Posterior cingulate gyrus (tissue), 11 donors: ENCODE measurements at regions not wholly inside any gene's neighbourhood (a gene's known extent, or its start where the extent isn't known, plus 50 kb on each side); places are given as distances from the start of the nearest gene placed in this dataset.

Source experiments
- DNase-seq, 10 donors: peaks; one replicate each; pipeline versions ENCODE4 v3.0.0 to v3.0.0-alpha.2; 2020 to 2021; ENCODE audit warnings: mixed read lengths in 3 of 10
- intact Hi-C: fragments of 100-400 bp; cut with DNase I; formaldehyde crosslinking; loops from one replicate; pipeline ENCODE4 v1.15.1; 2023

DNA sequence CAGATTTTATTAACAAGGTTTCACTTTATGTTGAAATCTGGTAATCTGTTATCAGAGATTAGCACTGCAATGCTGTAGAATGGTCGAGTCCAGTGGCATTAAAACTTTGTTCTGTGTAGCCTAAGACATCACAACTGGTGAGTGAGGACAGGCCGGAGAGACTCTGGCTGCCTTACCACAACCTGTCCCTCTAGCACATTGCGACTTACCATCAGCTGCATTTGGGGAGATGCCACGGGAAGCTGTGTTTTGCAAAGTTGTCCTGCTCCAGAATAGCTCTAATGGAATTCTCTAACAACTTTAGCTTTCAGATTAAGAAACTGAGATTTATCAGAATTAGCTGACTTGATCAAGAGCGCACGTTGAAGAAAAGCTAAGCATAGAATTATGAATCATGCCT lies 493.3 kb downstream of the MAFB start:
- intact Hi-C loops: no loop called here

DNA sequence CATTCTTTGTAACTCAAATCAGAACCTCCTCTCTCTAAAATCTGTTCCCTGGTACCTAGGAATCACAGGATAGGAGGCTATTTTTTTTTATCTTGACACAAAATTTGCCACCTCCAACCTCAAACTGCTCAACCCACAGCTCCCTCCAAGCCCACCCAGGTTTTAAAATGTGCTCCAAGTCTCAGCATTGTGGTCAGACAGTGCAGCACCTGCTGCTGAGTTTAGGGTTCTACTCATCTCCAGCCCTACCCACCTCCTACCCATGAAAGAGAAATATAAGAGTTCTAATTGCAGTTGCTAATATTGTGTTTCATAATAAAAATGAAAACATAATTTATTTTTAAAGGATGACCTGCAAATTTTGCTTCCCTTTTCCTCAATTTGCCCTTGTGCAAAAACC lies 496.5 kb downstream of the MAFB start:
- no peak for DNase-seq
- intact Hi-C loops: no loop called here

More for the DNA sequence above, 493.3 kb downstream of the MAFB start:
- DNase-seq: no peak

DNA sequence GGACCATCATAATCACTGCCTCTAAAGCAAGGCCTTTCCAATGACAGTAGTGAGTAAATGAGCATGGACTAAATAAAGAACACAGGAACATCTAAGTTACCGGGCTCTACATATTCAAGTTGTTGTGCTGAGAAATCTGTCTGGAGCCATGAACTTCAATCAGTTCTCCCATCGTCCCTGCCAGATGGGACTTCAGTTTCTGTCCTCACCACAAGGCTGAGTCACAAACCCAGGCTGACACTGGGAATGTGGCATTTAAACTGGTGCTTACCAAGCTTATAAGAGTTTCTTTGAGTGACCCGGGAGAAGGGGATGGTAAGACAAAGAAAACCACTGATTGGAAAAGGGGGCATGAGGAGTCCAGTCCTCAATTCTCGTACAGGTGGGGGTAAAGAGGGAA lies 497.0 kb downstream of the MAFB start:
- no peak for DNase-seq

DNA sequence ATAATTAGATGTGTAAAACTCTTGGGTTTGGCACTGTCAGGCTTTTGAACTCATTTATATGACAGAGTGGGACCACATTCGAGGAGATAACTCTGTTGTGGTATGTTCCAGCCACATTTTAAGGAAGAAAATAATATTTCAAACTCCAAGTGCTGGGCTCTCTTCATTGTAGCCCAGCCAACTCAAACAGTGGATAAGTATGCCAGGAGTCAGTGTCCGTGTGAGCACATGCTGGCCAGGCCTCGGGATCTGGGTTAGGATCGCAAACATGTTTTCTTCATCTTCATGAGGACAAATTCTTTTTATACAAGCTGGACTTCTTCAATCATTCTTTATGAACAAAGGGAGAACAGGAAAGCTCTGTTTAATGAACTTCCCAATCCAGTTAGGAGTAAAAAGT lies 497.5 kb downstream of the MAFB start:
- intact Hi-C loops: no loop called here
- no peak for DNase-seq

More for the DNA sequence above, 497.0 kb downstream of the MAFB start:
- intact Hi-C loops: no loop called here

DNA sequence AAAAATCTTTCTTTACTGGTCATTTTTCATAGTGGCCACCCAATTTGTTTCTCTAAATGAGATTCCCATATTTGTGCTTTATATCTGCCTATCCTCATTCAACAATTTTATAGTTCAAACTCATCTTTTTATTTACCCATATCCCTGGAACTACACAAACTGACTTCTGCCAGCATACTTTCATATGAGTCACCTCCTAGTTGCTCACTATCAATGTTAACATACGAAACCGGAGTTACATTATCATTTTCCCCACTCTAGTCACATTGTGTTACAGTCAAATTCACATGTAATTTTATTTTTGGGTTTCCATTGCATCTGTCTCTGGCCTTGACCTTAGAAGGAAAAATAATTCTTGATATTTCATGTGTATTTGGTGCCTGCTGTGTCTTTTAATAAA lies 499.4 kb downstream of the MAFB start:
- DNase-seq: no peak
- intact Hi-C loops: no loop called here

DNA sequence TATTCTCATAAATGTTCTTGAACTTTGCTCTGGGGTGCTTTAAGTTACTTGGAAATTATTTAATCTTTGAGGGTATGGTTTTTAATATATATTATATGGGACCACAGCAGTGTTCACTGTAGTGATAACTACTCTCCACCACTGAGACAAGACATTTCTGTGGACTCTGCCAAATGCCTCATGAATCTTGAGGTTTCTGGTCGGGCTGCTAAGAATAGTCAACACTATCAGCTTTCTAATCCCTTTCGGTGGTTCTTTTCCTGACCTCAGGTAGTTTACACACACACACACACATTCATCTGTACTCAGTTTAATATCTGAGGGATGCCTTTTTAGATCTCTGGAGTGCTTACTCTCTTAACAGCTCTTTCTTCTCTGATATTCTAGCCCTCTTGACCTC lies 500.7 kb downstream of the MAFB start:
- DNase-seq: no peak
- intact Hi-C loops: no loop called here

DNA sequence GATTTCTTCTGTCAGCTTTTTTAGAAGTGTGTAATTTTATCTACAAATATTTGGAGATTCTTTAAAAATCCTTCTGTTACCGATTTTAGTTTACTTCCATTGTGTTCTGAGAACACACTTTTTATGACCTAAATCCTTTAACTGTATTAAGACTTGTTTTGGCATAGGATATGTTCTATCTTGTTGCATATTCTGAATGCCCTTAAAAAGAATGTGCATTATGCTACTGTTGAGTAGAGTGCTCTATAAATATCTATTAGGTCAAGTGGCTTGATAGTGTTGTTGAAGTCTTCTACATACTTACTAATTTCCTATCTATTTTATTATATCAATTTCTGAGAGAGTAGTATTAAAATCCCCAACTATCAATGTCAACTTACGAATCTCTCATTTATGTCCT lies 502.2 kb downstream of the MAFB start:
- no peak for DNase-seq
- intact Hi-C loops: no loop called here

DNA sequence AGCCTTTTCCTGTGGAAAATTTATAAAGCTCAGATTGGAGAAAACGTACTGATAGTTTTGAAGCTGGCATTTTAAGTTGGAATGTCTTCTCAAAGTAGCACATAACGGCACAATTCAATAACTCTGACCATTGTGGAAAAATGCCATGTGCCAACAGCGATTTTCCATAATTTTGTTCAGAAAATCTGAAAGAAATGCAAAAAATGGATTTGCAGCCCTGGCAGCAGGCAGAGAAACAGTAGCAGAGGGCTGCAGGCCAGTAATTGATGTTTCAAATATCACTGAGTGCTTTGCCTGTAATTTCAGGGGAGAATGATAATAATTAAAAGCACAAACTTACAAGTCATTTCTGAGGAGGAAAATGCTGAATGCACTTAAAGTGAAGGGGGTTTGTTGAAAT lies 507.4 kb downstream of the MAFB start:
- no peak for DNase-seq
- intact Hi-C loops: no loop called here

DNA sequence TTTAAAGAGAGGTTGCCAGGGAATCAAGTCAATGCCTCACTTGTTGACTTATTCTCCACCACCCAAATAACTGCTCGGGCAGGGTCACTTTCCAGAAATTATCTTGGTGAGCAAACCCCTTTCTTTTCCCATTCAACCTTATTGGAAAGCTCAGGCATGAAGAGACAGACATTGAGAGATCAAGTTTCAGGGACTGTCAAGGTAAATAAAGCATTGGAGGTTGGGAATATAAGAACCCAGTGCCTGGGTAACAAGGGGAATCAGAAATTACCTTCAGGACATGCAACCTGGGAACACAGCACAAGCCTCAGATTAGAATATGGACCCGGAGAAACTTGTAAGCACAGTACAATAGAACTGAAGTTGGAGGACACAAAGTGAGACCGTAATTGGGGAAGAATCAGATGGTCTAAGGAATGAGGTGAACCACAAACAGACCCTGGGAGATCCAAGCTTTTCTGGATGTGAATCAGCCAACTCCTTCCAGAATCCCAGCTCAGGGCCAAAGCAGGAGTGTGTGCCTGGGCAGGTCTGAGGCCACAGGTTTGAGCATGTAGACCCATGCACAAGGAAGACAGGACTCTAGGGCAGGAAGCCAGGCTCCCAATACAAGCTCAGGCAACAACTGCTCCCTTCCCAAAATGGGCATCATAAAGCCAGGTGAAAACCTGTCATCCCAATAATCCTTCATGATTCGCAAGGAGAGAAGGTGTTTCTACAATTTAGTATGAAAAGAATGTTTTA lies 512.8 kb downstream of the MAFB start:
- intact Hi-C loops: no loop called here

DNA sequence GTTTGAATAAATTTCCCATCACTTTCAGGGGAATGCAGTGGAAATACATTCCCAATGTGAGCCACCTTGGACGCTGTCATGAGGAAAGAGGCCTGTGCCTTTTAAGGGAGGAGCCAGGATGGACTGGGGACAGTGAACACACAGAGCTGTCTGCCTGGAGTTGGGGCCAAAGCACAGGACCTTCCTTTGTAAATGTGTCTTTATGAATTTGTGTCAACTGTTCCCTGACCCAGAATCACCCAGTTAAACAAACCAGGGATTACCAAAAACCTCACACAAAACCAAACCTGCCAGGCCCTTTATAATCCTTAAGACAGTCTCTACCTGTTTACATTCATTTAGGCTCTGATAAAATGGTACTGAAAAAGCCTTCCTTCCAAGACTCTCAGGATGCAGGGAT lies 513.7 kb downstream of the MAFB start:
- DNase-seq: no peak
- intact Hi-C loops: no loop called here

More for the DNA sequence above, 512.8 kb downstream of the MAFB start:
- no peak for DNase-seq

DNA sequence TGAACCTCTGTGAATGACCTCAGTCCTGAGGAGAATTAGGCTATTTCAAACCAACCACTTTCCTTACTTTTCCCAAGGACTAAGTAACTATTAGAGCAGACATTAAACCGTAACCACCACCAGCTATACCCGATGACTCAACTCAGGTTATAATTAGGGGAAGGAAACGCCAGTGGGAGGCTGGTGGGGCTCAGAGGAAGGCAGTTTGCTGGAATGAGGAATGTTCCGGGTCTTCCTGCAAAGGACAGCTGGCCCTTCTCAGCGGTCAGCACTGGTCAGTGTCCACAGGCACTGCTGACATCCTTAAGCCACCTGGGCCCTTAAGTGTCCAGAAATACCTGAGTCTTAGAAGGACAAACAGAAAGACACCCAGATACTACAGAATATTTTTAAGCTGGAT lies 515.2 kb downstream of the MAFB start:
- intact Hi-C loops: no loop called here
- no peak for DNase-seq

DNA sequence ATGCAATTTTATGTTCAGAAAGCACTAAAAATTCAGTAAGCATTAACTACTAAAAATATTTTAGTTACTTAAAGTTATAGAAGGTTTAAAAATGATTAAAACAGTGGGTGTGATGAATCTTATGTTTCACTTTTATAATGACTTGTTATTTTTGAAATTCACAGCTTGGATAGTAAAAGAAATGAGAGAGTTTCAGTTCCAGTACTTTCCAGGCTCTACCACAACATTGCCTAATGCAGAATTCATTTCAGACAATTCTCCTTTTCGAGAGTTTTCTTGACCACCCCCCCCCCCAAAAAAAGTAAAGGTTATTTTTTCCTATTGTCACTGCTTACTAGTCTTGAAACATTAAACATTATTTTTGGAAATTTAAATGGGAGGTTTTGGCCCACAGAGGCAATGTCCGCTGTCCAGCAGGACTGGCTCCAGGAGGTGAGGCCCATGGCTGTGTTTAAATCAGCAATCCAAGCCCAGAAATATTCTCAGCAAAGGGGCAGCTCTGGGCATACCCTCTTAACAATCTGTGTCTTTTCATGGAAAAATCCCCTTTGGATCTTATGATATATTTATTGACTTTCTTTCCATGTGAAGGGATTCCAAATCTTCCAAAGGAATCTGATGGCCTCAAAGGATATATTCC lies 519.9 kb downstream of the MAFB start:
- no peak for DNase-seq
- intact Hi-C loops: no loop called here

DNA sequence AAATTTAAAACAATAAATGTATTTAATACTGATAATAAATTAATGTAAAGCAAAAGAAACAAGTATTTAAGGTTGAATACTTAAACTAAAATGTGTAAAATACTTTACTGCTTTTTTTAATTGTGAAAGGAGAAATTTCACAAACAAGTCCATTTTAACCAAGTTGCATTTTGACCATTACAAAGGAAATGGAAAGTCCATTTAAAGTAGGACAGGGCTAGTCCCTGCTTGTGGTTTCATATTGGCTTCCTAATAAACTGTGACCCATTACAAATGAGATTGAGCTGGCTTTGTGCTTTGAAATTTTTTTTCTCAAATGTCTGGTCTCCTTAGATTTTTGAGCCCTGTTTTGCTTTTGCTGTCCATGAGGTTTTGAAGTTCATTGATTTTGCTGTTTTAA lies 527.6 kb downstream of the MAFB start:
- no peak for DNase-seq
- intact Hi-C loops: no loop called here

DNA sequence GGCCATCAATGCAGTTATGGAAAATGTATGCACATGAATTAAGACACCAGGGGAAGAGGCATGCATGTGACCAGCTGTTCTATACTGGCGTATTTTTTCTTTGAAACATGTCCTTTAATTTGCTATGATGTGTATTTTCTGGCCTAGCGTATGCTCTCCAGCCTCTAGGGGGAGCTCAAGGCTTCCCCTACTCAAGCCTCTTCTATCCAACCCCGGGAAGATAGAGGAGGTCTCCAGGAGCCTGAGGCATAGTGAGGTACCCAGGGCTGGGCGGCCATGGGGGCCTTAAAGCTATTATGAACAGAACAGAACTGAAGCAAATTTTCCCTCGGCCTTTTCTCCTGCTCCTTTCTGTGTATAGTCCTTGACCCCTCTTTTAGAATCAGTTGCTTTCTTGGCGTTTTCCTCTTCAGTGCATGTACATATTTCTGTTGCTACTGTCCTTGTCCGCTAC lies 528.9 kb downstream of the MAFB start:
- intact Hi-C loops: loop anchor here (1.0 kb wide), 1 partner anchor 530 kb away; no protein-coding TSS in a partner anchor
- peak in 4 of 10 donors; percentile 3 to 58 (median 31) for DNase-seq

DNA sequence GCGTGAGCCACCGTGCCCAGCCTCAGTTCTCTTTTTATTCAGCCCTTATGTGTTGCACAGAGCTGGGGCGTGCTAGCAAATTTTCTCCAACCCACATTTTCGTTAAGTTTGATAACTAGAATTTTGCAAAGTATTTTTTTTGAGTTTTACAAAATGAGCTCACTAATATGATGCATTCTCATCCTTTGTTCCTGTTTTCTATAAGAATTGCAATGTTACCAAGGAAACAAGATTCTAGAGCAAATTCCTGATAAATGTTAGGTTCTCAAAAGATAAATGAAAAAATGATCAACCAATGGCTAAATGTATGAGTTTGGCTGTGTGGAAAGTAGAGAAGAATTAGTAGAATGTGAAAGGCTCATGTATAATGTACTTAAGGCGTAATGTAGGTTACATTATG lies 529.8 kb downstream of the MAFB start:
- intact Hi-C loops: no loop called here
- no peak for DNase-seq

DNA sequence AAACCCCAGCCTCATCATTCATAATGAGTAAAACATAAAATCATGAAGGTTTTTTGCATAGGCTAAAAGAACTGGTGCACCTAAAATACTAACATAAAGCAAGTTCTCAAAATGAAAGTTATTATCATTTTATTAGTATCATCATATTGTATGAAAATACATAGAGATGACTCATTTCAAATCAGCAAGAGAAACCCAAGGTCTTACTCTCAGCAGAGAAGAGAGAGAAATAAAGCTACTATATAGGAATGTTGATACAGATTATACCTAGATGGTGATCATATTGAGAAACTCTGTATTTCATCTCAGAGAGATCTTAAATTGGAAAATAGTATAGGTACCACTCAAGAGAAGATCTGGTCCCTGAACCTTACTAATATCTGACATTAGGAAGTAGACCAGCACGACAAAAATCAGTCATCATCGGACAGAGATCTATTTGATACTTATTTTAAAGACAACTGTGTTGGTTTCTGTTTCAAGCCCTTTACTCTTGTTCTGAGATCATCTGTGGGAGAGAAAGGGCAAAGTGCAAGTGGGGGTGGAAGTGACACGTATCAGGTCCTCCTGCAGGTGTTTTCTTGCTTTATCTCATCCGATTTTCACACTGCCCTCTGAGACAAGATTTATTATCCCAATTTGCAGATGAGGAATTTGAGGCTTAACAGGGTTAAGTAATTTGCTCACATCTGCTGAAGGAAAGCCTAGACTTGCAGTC lies 532.3 kb downstream of the MAFB start:
- intact Hi-C loops: no loop called here
- DNase-seq: no peak

DNA sequence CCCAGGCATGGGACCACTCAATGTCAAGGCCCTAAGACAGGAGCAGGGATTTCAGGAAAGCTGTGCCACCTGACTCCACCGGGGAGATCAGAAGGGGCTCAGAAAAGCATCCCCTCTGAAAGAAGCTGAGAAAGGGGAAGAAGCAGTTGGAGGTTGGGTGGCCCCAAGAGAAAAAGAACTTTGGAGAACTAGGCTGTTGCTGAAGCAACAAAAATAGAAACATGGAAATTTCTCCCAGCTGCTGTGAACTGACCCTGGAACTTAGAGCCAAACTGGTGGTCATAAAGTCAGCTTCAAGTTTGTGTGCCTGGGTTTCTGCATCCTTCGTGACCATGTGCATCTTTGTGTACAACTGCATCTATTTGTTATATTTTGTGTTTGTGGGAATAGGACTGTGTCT lies 534.5 kb downstream of the MAFB start:
- DNase-seq: no peak
- intact Hi-C loops: no loop called here

DNA sequence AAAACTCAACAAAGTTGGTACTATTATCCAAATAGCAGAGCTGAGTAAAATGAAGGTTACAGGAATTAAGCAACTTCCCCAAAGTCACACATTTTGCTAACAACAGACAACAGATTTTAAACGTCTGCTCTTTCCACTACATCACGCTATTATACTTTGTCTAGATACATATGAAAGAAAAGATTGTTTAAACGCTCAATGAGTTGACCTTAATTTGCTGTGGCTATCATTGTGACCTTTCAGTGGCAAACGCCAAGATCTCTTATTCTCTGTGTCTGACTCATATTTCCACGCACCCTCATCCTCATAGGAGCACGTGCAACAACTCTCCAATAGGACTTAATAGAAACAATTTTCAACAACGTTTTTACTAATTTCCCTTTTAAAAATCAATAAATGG lies 540.1 kb downstream of the MAFB start:
- no peak for DNase-seq
- intact Hi-C loops: no loop called here

DNA sequence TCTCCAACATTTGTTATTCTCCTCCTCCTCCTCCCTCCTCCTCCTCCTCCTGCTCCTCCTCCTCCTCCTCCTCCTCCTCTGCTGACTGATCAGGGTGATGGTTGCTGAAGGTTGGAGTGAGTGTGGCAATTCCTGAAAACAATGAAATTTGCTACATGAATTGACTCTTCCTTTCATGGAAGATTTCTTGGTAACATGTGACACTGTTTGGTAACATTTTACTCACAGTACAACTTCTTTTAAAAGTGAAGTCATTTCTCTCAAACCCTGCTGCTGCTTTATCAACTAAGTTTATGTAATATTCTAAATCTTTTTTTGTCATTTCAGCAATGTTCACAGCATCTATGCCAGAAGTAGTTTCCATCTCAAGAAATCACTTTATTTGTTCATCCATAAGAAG lies 543.0 kb downstream of the MAFB start:
- no peak for DNase-seq
- intact Hi-C loops: no loop called here

DNA sequence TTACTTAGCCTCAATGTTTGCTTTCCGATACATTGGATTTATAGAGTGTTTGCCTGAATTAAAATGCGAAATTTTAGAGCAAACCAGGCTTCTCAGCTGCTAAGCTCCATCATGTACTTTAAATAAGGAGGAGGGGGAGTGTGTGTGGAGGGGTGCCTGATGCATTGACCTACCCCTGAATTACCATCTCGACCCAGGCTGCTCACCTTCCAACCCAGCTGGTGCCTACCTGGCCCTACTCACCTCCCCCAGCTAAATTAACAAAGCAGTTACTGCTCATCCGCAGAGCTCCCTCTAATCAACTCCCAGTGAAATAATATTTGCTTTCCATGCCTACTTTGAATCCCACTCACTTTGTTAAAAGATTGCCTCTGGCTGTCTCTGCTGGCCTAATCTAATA lies 544.5 kb downstream of the MAFB start:
- intact Hi-C loops: no loop called here
- DNase-seq: no peak

DNA sequence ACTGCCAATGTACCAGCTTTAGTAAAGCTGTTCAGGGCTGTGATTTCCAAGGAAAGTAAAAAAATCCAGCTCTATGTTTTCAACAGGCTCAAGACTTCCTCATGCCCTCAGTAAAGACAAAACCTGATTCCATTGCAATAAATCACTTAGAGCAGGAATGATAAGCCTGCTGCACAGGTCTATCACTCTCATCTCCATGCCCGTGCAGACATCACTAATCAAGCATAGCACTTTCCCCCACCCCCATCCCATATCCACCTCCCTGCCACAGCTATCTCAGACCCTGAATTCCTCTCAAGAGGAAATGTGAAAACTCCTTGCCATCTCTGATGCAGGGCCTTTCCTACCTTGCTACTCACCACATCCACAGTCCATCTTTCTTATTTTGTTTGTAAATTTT lies 554.9 kb downstream of the MAFB start:
- intact Hi-C loops: no loop called here
- DNase-seq: no peak

DNA sequence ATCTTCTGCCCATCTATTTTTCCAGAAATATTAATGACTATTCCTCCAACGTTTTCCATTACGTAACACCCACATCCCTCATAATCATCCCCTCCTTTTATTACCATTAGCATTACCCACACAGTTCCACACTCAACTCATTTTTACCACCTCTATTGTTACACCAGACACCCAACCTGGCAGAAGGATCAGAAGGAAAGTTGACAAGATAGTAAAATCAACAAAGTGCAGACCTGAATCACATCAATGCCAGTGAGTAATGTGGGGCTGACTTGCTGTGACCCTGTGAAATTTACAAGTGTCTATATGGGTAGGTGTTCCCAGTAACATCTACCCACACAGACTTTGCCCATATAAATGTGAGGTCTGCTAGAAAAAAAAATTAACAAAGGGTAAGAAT lies 568.2 kb downstream of the MAFB start:
- no peak for DNase-seq
- intact Hi-C loops: no loop called here
